ENCODE measurements at regions not wholly inside any gene's neighbourhood (a gene's known extent, or its start where the extent isn't known, plus 50 kb on each side); places are given as distances from the start of the nearest gene placed in this dataset.
"Not testable (repeated sequence)": the region's sequence is repeated elsewhere in the genome, so short reads cannot be mapped to it uniquely, and the experiment has no call there.

GRCh38 chr19:23984911-23985310 is 70.2 kb downstream of the ZNF726 start:
- DNase-seq (ENCODE audit: low read depth), result not testable (repeated sequence)

- DNase-seq (ENCODE audit: low read depth), result no peak
Measured at GRCh38 chr19:23986623-23987022, 71.9 kb downstream of the ZNF726 start.

- DNase-seq (ENCODE audit: low read depth), result peak; percentile 46
Measured at GRCh38 chr19:23991170-23991569, 76.5 kb downstream of the ZNF726 start.

- no peak for DNase-seq (ENCODE audit: low read depth)
Measured at GRCh38 chr19:23992348-23992747, 77.7 kb downstream of the ZNF726 start.

GRCh38 chr19:23993440-23993839 is 78.8 kb downstream of the ZNF726 start:
- no peak for DNase-seq (ENCODE audit: low read depth)

- peak; percentile 46 for DNase-seq (ENCODE audit: low read depth)
Measured at GRCh38 chr19:23996549-23996948, 81.9 kb downstream of the ZNF726 start.

- no peak for DNase-seq (ENCODE audit: low read depth)
Measured at GRCh38 chr19:23998568-23998967, 83.9 kb downstream of the ZNF726 start.

- DNase-seq (ENCODE audit: low read depth), result peak; percentile 31
Measured at GRCh38 chr19:23999821-24000610, 85.3 kb downstream of the ZNF726 start.

GRCh38 chr19:24000656-24001055 is 86.0 kb downstream of the ZNF726 start:
- DNase-seq (ENCODE audit: low read depth), result no peak

GRCh38 chr19:24002256-24002945 is 84.6 kb upstream of the ZNF254 start:
- no peak for DNase-seq (ENCODE audit: low read depth)

GRCh38 chr19:24003537-24003936 is 83.5 kb upstream of the ZNF254 start:
- no peak for DNase-seq (ENCODE audit: low read depth)

- no peak for DNase-seq (ENCODE audit: low read depth)
Measured at GRCh38 chr19:24004166-24004565, 82.8 kb upstream of the ZNF254 start.

- no peak for DNase-seq (ENCODE audit: low read depth)
Measured at GRCh38 chr19:24029941-24030636, 56.9 kb upstream of the ZNF254 start.

GRCh38 chr19:24032651-24033050 is 54.3 kb upstream of the ZNF254 start:
- DNase-seq (ENCODE audit: low read depth), result no peak

GRCh38 chr19:24033301-24033962 is 53.6 kb upstream of the ZNF254 start:
- DNase-seq (ENCODE audit: low read depth), result peak; percentile 95

GRCh38 chr19:24033963-24034342 is 53.0 kb upstream of the ZNF254 start:
- DNase-seq (ENCODE audit: low read depth), result peak; percentile 70

- not testable (repeated sequence) for DNase-seq (ENCODE audit: low read depth)
Measured at GRCh38 chr19:24035261-24035880, 51.6 kb upstream of the ZNF254 start.
